ENCODE measurements at regions not wholly inside any gene's neighbourhood (a gene's known extent, or its start where the extent isn't known, plus 50 kb on each side); places are given as distances from the start of the nearest gene placed in this dataset.
A peak's percentile ranks its signal among the peaks of the same experiment; 100 is the strongest.

GRCh38 chr15:69753867-69754266 is 301.2 kb downstream of the RPLP1 start:
- H3K27me3 ChIP-seq: no peaks in the 10 kb centered on the region
- H3K4me3 ChIP-seq: no peak overlapping the region
- no peak overlapping the region for H3K27ac ChIP-seq
- peaks cover 18% of the 10 kb centered on the region for H3K4me1 ChIP-seq
- no peak for DNase-seq
- H3K9me3 ChIP-seq (replicated peaks): peaks cover 3% of the 10 kb centered on the region; the same call in 1 of the 2 replicates
- H3K36me3 ChIP-seq: no peaks in the 10 kb centered on the region

DNA sequence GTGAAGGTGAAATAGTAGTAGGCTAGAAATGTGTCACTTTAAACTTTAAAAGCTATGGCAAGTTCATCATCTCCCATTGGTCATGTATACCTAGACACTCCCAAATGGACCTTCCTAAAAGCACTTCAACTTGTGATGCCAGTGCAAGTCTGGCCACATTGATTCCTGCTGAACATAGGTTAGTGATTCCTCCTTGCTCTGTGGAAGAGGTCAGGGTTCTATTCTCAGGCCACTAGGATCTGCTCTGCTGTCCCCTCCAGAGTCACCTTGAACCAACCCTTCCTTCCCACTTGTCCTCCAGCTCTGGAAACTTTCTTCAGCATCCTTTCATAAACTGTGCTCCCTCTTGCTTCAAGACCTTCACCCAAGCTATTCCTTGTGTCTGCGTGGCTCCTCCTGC is 301.7 kb downstream of the RPLP1 start:
- Histone ChIP-seq H3K27me3 (no peaks in the 10 kb centered on the region), H3K9me3 (replicated peaks) (peaks cover 3% of the 10 kb centered on the region; the same call in 1 of the 2 replicates), H3K27ac (no peak overlapping the region), H3K4me3 (no peak overlapping the region), H3K4me1 (peaks cover 18% of the 10 kb centered on the region), H3K36me3 (no peaks in the 10 kb centered on the region)
- DNase-seq: no peak

GRCh38 chr15:69755551-69756310 is 303.1 kb downstream of the RPLP1 start:
- DNase-seq: peak; percentile 35 to 70

DNA sequence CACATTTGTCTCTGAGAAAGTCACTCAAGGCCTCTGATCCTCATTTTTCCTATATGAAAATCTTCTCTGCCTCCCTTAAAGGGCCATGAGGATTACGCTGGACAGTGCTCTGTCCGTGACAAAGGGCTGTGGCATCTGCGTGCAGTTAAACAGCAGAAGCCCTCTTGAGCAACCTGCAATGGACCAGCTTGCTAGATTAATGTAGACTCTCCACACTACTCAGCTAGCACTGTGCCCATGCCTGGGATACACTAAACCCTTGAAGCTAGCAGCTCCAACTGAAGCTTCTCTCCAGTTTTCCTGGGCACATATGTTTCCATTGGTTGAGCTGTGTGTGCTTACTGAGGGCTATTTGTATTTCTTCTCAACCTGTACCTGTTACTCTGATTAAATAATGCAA is 303.8 kb downstream of the RPLP1 start:
- Histone ChIP-seq H3K4me1 (peaks cover 12% of the 10 kb centered on the region), H3K36me3 (no peaks in the 10 kb centered on the region), H3K27ac (no peak overlapping the region), H3K4me3 (no peak overlapping the region), H3K27me3 (no peaks in the 10 kb centered on the region), H3K9me3 (replicated peaks) (peaks cover 3% of the 10 kb centered on the region; the same call in 1 of the 2 replicates)
- DNase-seq: no peak

More at GRCh38 chr15:69755551-69756310, 303.1 kb downstream of the RPLP1 start:
- Histone ChIP-seq H3K27me3 (no peaks in the 10 kb centered on the region), H3K4me3 (no peak overlapping the region), H3K4me1 (peaks cover 18% of the 10 kb centered on the region), H3K36me3 (no peaks in the 10 kb centered on the region), H3K9me3 (replicated peaks) (peaks cover 3% of the 10 kb centered on the region; the same call in 1 of the 2 replicates), H3K27ac (no peak overlapping the region)

DNA sequence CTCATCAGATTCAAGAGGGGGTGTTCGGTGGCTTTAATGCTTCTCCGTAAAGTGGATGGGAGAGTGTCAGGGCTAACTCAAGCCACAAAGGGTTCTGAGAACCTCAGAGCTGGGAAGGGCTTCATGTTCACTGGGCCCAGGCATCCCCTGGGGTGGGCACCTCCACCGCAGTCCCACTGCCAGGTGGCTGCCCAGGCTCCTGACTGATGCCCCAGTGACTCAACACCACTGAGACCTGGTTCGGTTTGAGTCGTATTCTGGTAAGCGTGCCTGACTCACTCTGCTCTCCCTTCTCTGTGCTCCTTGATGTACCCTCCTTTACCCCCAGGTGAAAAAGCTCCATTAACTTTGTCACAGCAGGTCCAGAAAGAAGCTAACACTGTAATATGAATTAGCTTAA is 304.6 kb downstream of the RPLP1 start:
- no peaks in the 10 kb centered on the region for H3K27me3 ChIP-seq
- no peak overlapping the region for H3K27ac ChIP-seq
- H3K4me1 ChIP-seq: peaks cover 10% of the 10 kb centered on the region
- no peak for DNase-seq
- H3K36me3 ChIP-seq: no peaks in the 10 kb centered on the region
- H3K9me3 ChIP-seq (replicated peaks): peaks cover 2% of the 10 kb centered on the region; the same call in 1 of the 2 replicates
- H3K4me3 ChIP-seq: no peak overlapping the region

- Histone ChIP-seq H3K36me3 (no peaks in the 10 kb centered on the region), H3K27ac (no peak overlapping the region), H3K9me3 (replicated peaks) (no peaks in the 10 kb centered on the region), H3K27me3 (0 out of 2 replicates have a peak, but pooled peaks cover under 1% of the 10 kb centered on the region), H3K4me1 (peaks cover 10% of the 10 kb centered on the region), H3K4me3 (no peak overlapping the region)
- no peak for DNase-seq
Observed at GRCh38 chr15:69758291-69758771, 305.7 kb downstream of the RPLP1 start.

- H3K9me3 ChIP-seq (replicated peaks): no peaks in the 10 kb centered on the region
- H3K4me1 ChIP-seq: peaks cover 10% of the 10 kb centered on the region
- DNase-seq: no peak
- no peak overlapping the region for H3K27ac ChIP-seq
- no peaks in the 10 kb centered on the region for H3K36me3 ChIP-seq
- H3K4me3 ChIP-seq: no peak overlapping the region
- 0 out of 2 replicates have a peak, but pooled peaks cover 4% of the 10 kb centered on the region for H3K27me3 ChIP-seq
Observed at GRCh38 chr15:69758810-69759790, 306.5 kb downstream of the RPLP1 start.

DNA sequence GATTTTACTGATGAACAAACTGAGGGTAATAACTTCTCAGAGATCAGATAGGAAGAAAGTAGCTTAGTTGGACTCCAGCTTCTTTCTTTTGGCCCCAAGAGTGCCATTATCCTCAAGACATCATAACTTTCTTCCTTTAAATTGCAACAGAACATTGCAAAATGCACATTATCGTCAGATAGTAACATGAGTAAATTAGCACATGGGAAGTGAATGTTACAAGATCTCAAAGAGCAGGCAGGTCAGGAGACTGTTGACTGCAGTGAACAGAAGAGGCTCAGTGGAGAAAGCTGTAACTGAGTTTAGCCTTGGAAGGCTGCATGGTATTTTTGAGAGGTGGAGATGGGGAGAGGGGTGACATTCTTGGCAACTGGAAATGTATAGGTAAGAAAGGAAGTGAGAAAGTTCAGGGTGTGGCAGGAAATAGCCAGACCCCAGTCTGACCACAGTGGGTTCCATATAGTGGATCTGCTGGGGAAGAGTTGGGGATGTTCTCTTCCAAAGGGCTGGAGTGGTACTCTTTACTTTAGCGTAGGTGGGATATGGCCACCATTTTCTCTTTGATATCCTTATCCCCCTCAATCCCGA is 307.7 kb downstream of the RPLP1 start:
- no peak for DNase-seq
- Histone ChIP-seq H3K9me3 (replicated peaks) (no peaks in the 10 kb centered on the region), H3K36me3 (no peaks in the 10 kb centered on the region), H3K27ac (no peak overlapping the region), H3K27me3 (peaks cover 7% of the 10 kb centered on the region; the same call in 1 of the 2 replicates), H3K4me1 (peaks cover 6% of the 10 kb centered on the region), H3K4me3 (no peak overlapping the region)

DNA sequence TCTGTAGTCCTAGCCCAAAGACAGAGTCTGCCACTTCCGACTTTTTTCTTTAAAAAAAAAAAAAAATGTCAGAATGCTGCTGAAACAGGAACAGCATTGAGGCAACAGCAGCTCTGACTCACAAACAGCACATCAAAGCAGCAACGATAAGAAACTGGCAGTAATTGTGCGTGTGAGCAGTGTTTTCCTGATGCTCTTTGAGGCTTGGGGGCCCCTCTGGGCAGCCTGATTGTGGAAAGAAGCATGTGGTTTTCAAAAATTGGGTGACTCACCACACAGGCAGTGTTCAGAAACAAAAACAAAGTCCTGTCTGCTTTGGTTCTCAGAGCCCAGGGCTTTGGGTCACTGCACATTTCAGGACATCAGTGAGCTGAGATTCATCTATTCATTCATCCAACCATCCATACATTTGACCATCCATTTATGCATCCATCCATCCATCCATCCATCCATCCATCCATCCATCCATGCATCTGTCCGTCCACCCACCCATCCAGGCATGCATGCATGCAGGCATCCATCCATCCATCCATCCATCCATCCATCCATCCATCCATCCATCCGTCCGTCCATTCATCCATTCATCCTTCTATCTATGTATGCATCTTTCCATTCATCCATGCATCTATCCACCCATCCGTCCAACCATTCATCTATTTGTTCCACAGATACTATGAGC is 308.4 kb downstream of the RPLP1 start:
- no peaks in the 10 kb centered on the region for H3K36me3 ChIP-seq
- H3K4me3 ChIP-seq: no peak overlapping the region
- no peaks in the 10 kb centered on the region for H3K9me3 ChIP-seq (replicated peaks)
- H3K4me1 ChIP-seq: no peaks in the 10 kb centered on the region
- H3K27me3 ChIP-seq: peaks cover 7% of the 10 kb centered on the region; the same call in 1 of the 2 replicates
- DNase-seq: peak; percentile 22 to 40
- H3K27ac ChIP-seq: no peak overlapping the region

DNA sequence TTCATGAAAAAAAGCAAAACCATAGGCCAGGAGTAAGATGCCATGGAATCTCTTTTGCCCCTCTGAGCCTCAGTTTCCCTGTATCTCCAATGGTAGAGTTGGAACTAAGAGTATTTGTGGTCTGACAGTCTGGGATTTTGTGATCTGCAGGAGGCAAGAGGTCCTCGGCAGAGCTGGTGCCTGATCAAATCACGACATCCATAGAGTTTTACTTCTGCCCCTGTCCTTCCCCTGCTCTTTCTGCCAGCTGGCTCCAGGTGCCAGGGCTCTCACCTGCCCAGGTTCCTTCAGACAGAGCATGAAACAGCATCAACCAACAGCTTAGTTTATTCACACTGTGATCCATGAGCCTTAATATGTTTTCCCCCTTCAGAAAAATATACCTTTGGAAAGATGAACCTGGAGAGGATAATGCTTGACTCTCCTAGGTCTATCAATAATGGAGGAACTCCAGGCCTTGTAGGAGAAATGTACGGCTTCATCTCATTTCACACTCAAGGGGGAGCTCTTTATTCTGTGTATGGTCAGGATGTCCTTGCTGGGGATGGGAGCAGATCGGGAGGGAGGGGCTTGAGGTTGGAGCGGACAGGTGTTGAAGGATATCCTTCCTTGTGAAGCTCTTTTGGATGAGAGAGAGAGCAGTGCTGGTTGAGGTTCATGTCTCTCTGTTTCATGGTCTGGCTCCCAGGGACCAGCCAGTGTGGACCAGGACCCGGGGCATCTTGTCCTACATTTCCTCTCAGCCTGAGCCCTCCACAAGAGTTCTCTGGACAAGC is 309.9 kb downstream of the RPLP1 start:
- peak; percentile 29 to 62 for DNase-seq
- Histone ChIP-seq H3K27me3 (peaks cover 7% of the 10 kb centered on the region; the same call in 1 of the 2 replicates), H3K36me3 (no peaks in the 10 kb centered on the region), H3K4me1 (no peaks in the 10 kb centered on the region), H3K27ac (no peak overlapping the region), H3K9me3 (replicated peaks) (no peaks in the 10 kb centered on the region), H3K4me3 (no peak overlapping the region)

- Histone ChIP-seq H3K4me1 (no peaks in the 10 kb centered on the region), H3K4me3 (no peak overlapping the region), H3K36me3 (no peaks in the 10 kb centered on the region), H3K9me3 (replicated peaks) (0 out of 2 replicates have a peak, but pooled peaks cover 3% of the 10 kb centered on the region), H3K27ac (no peak overlapping the region), H3K27me3 (peaks cover 7% of the 10 kb centered on the region; the same call in 1 of the 2 replicates)
- no peak for DNase-seq
Observed at GRCh38 chr15:69763831-69764230, 311.2 kb downstream of the RPLP1 start.

GRCh38 chr15:69766156-69766555 is 313.5 kb downstream of the RPLP1 start:
- Histone ChIP-seq H3K4me3 (no peak overlapping the region), H3K4me1 (no peaks in the 10 kb centered on the region), H3K27me3 (peaks cover 7% of the 10 kb centered on the region; the same call in 1 of the 2 replicates), H3K9me3 (replicated peaks) (0 out of 2 replicates have a peak, but pooled peaks cover 3% of the 10 kb centered on the region), H3K36me3 (no peaks in the 10 kb centered on the region), H3K27ac (no peak overlapping the region)
- no peak for DNase-seq

DNA sequence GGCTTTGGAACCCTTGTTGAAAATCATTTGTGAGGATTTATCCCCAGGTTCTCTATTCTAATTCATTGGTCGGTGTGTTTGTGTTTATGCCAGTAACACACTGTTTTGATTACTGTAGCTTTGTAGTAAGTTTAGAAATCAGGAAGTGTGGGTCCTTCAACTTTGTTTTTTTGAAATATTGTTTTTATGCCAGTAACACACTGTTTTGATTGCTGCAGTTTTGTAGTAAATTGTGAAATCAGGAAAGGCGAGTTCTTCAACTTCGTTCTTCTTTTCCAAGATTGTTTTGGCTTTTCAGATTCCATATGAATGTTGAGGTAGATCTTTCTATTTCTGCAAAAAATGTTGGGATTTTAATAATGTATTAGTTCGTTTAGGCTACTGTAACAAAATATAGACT is 314.6 kb downstream of the RPLP1 start:
- Histone ChIP-seq H3K36me3 (no peaks in the 10 kb centered on the region), H3K27ac (no peak overlapping the region), H3K4me3 (no peak overlapping the region), H3K9me3 (replicated peaks) (0 out of 2 replicates have a peak, but pooled peaks cover 3% of the 10 kb centered on the region), H3K27me3 (peaks cover 7% of the 10 kb centered on the region; the same call in 1 of the 2 replicates), H3K4me1 (no peaks in the 10 kb centered on the region)
- DNase-seq: no peak
